ENCODE measurements at regions not wholly inside any gene's neighbourhood (a gene's known extent, or its start where the extent isn't known, plus 50 kb on each side); places are given as distances from the start of the nearest gene placed in this dataset.

GRCh38 chr11:33959855-33960400 lies 68.1 kb upstream of the LMO2 start:
- Histone ChIP-seq H3K27ac (replicated peaks) (no peak overlapping the region), H3K27me3 (ENCODE audit: low read depth) (no peaks in the 10 kb centered on the region), H3K9me3 (replicated peaks) (no peaks in the 10 kb centered on the region), H3K4me1 (no peaks in the 10 kb centered on the region), H3K36me3 (no peaks in the 10 kb centered on the region), H3K4me3 (no peak overlapping the region)
- TF ChIP-seq, protein P1, sequence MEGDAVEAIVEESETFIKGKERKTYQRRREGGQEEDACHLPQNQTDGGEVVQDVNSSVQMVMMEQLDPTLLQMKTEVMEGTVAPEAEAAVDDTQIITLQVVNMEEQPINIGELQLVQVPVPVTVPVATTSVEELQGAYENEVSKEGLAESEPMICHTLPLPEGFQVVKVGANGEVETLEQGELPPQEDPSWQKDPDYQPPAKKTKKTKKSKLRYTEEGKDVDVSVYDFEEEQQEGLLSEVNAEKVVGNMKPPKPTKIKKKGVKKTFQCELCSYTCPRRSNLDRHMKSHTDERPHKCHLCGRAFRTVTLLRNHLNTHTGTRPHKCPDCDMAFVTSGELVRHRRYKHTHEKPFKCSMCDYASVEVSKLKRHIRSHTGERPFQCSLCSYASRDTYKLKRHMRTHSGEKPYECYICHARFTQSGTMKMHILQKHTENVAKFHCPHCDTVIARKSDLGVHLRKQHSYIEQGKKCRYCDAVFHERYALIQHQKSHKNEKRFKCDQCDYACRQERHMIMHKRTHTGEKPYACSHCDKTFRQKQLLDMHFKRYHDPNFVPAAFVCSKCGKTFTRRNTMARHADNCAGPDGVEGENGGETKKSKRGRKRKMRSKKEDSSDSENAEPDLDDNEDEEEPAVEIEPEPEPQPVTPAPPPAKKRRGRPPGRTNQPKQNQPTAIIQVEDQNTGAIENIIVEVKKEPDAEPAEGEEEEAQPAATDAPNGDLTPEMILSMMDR (IDR thresholded peaks at IDR 0.05; ENCODE audit: borderline replicate concordance), result no peak
- intact Hi-C loops (cut with micrococcal nuclease), result no loop called here
- DNase-seq, result no peak

GRCh38 chr11:33957304-33957917 lies 65.5 kb upstream of the LMO2 start:
- H3K9me3 ChIP-seq (replicated peaks), result no peaks in the 10 kb centered on the region
- no peak overlapping the region for H3K27ac ChIP-seq (replicated peaks)
- TF ChIP-seq, protein P1 (IDR thresholded peaks at IDR 0.05; ENCODE audit: borderline replicate concordance), result no peak
- H3K27me3 ChIP-seq (ENCODE audit: low read depth), result no peaks in the 10 kb centered on the region
- intact Hi-C loops (cut with micrococcal nuclease), result no loop called here
- no peaks in the 10 kb centered on the region for H3K36me3 ChIP-seq
- no peak overlapping the region for H3K4me3 ChIP-seq
- no peaks in the 10 kb centered on the region for H3K4me1 ChIP-seq
- DNase-seq, result no peak

GRCh38 chr11:33956611-33957010 lies 64.7 kb upstream of the LMO2 start:
- Histone ChIP-seq H3K4me3 (no peak overlapping the region), H3K36me3 (no peaks in the 10 kb centered on the region), H3K27me3 (ENCODE audit: low read depth) (no peaks in the 10 kb centered on the region), H3K27ac (replicated peaks) (no peak overlapping the region), H3K4me1 (no peaks in the 10 kb centered on the region), H3K9me3 (replicated peaks) (no peaks in the 10 kb centered on the region)
- no peak for DNase-seq
- TF ChIP-seq, protein P1 (IDR thresholded peaks at IDR 0.05; ENCODE audit: borderline replicate concordance), result no peak
- intact Hi-C loops (cut with micrococcal nuclease), result no loop called here

DNA sequence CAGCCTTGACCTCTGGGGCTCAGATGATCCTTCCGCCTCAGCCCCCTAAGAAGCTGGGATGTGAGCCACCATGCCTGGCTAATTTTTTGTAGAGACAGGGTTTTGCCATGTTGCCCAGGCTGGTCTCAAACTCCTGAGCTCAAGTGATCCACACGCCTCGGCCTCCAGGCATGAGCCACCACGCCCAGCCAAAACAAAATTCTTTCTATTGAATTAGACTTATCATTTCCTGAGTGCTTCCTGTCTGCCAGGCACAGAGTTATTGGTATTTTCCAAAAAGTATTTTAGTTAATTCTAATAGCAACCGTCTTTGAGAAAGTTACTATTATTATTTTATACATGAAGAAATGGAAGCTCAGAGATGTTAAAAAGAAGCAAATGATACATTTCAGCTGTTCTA lies 61.4 kb upstream of the LMO2 start:
- no peak for DNase-seq
- no peak overlapping the region for H3K27ac ChIP-seq (replicated peaks)
- peaks cover 3% of the 10 kb centered on the region for H3K4me1 ChIP-seq
- no peaks in the 10 kb centered on the region for H3K27me3 ChIP-seq (ENCODE audit: low read depth)
- intact Hi-C loops (cut with micrococcal nuclease), result no loop called here
- no peaks in the 10 kb centered on the region for H3K36me3 ChIP-seq
- no peak overlapping the region for H3K4me3 ChIP-seq
- no peaks in the 10 kb centered on the region for H3K9me3 ChIP-seq (replicated peaks)
- TF ChIP-seq, protein P1 (IDR thresholded peaks at IDR 0.05; ENCODE audit: borderline replicate concordance), result no peak

DNA sequence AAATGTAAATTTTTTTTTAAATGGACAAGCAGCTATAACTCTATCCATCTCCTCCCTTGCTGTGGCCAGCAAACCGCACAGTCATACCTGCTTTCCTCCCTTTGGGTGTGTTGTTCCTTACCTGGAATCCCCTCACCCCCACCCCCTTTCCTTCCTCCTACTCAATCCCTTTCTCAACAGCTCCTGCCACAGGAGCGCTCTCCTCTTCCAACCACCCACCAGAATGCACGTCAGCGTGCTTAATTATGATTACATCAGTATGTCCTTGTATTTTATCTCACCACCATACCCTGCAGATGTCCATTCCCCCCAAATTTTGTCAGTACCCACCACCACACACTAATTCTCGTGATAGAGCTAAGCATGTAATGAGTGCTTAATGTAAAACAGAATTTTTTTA lies 60.9 kb upstream of the LMO2 start:
- H3K27me3 ChIP-seq (ENCODE audit: low read depth), result no peaks in the 10 kb centered on the region
- H3K27ac ChIP-seq (replicated peaks), result no peak overlapping the region
- intact Hi-C loops (cut with micrococcal nuclease), result no loop called here
- no peaks in the 10 kb centered on the region for H3K9me3 ChIP-seq (replicated peaks)
- TF ChIP-seq, protein P1 (IDR thresholded peaks at IDR 0.05; ENCODE audit: borderline replicate concordance), result no peak
- H3K4me3 ChIP-seq, result no peak overlapping the region
- DNase-seq, result no peak
- peaks cover 3% of the 10 kb centered on the region for H3K4me1 ChIP-seq
- H3K36me3 ChIP-seq, result no peaks in the 10 kb centered on the region

All from left ventricle myocardium inferior (tissue), 1 donor.